A673 (cell line): ENCODE measurements at regions not wholly inside any gene's neighbourhood (a gene's known extent, or its start where the extent isn't known, plus 50 kb on each side); places are given as distances from the start of the nearest gene placed in this dataset.

Experiments used
- BruUV-seq: library from RNA; stranded (reverse); fragments of 400-500 nt; replicated peaks from 2 replicates; lab custom pipeline; 2021; lab: Mats Ljungman, UMichigan
- CTCF ChIA-PET: fragments of 300-600 bp; sonication (Branson Sonifier 250); formaldehyde crosslinking; loops from one replicate; lab custom pipeline; 2022; ENCODE audit warnings: antibody characterized with exemption; lab: Charles Lee
- POLR2A ChIA-PET: fragments of 300-600 bp; sonication (Branson Sonifier 250); formaldehyde crosslinking; loops from one replicate; lab custom pipeline; 2022; ENCODE audit warnings: antibody characterized with exemption; ENCODE audit not compliant: low non-redundant PET; lab: Charles Lee
- DNase-seq: peaks from one replicate; pipeline ENCODE4 v3.0.0-alpha.2; 2015; ENCODE audit warnings: low spot score
- H3K27ac ChIP-seq: fragments of 200-600 bp; sonication (generic); 2 replicates; pipeline ENCODE4 v1.5.1; 2016; ENCODE audit warnings: mixed run types, low read depth, mild to moderate bottlenecking, mixed read lengths, antibody characterized with exemption, low read length; ENCODE audit not compliant: poor library complexity, severe bottlenecking
- H3K27me3 ChIP-seq: fragments of 200-600 bp; sonication (generic); replicated peaks from 2 replicates; pipeline ENCODE4 v1.6.1; 2017; ENCODE audit warnings: mixed run types, low read depth, mild to moderate bottlenecking, mixed read lengths, antibody characterized with exemption, low read length; ENCODE audit not compliant: insufficient read depth, poor library complexity
- H3K36me3 ChIP-seq: fragments of 200-600 bp; sonication (generic); 2 replicates; pipeline ENCODE4 v1.6.1; 2016; ENCODE audit warnings: mixed run types, mild to moderate bottlenecking, mixed read lengths, antibody characterized with exemption, low read length; ENCODE audit not compliant: insufficient read depth, poor library complexity, severe bottlenecking
- H3K4me1 ChIP-seq: fragments of 200-600 bp; sonication (generic); 2 replicates; pipeline ENCODE4 v1.6.1; 2017; ENCODE audit warnings: mixed run types, mild to moderate bottlenecking, mixed read lengths, antibody characterized with exemption, low read length; ENCODE audit not compliant: insufficient read depth, poor library complexity, severe bottlenecking
- H3K4me3 ChIP-seq: fragments of 200-600 bp; sonication (generic); 2 replicates; pipeline ENCODE4 v1.5.1; 2016; ENCODE audit warnings: low read depth, mixed run types, mild to moderate bottlenecking, mixed read lengths, low read length; ENCODE audit not compliant: poor library complexity, severe bottlenecking
- H3K9me3 ChIP-seq: fragments of 200-600 bp; sonication (generic); 2 replicates; pipeline ENCODE4 v1.6.1; 2016; ENCODE audit warnings: mixed run types, low read depth, mild to moderate bottlenecking, mixed read lengths, antibody characterized with exemption, low read length; ENCODE audit not compliant: poor library complexity, severe bottlenecking
- EZH2 ChIP-seq: fragments of 200-600 bp; sonication (generic); IDR thresholded peaks from 2 replicates; pipeline ENCODE4 v1.6.1; 2017; ENCODE audit warnings: borderline replicate concordance, low read depth, mild to moderate bottlenecking, mixed read lengths, antibody characterized with exemption, low read length; ENCODE audit not compliant: poor library complexity, severe bottlenecking
- intact Hi-C: fragments of 100-400 bp; cut with micrococcal nuclease; formaldehyde crosslinking; loops from one replicate; pipeline ENCODE4 v1.10.0; 2022; ENCODE audit not compliant: unreplicated experiment
- TF ChIP-seq, protein P1 (sequence below): fragments of 300-800, 200-600 bp; sonication (generic); conservative IDR thresholded peaks from 2 replicates; pipeline ENCODE4 v1.5.1; 2017; ENCODE audit warnings: low read depth, mild to moderate bottlenecking, antibody characterized with exemption, low read length, moderate library complexity, mixed read lengths

DNA sequence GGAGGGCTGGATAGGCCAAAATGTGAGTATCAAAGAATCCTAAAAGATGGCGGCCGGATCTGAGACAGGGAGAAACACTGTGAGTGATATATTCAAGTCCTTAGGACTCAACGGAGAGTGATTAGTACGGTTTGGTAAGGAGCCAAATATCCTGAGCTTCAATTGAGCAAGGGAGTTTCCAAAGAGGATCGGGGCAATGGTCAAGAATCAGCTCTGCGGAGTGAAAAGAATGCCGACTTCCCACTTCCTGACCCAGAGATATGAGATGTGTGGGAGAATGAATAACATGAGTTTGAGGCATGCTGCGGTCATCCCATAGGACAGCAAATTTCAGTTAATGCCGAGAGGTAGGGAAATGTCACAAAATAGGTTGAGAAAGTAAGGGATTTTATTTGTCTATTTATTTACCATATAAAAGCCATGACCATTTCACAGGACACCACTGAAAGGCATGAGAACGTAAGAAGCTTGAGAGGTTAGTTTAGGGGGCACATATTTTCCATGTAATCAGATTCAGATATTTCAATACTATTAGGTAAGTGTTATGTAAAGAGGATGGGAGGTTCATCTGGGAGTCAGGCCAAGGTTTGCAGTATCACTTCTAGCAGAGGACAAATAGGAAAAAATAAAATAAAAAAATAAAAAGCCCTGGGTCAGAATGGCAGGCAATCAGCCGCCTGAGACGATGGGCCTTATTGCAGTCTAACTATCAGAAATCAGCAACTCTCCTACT is 165.6 kb downstream of the HGF start:
- H3K27me3 ChIP-seq: no peaks in the 10 kb centered on the region
- ChIA-PET POLR2A (no interaction called here), CTCF (no interaction called here)
- BruUV-seq: no TSS peak
- intact Hi-C loops: no loop called here
- no peaks in the 10 kb centered on the region for H3K9me3 ChIP-seq
- H3K4me1 ChIP-seq: no peaks in the 10 kb centered on the region
- DNase-seq: no peak
- no peak overlapping the region for H3K4me3 ChIP-seq
- H3K27ac ChIP-seq: no peak overlapping the region
- TF ChIP-seq, protein P1, sequence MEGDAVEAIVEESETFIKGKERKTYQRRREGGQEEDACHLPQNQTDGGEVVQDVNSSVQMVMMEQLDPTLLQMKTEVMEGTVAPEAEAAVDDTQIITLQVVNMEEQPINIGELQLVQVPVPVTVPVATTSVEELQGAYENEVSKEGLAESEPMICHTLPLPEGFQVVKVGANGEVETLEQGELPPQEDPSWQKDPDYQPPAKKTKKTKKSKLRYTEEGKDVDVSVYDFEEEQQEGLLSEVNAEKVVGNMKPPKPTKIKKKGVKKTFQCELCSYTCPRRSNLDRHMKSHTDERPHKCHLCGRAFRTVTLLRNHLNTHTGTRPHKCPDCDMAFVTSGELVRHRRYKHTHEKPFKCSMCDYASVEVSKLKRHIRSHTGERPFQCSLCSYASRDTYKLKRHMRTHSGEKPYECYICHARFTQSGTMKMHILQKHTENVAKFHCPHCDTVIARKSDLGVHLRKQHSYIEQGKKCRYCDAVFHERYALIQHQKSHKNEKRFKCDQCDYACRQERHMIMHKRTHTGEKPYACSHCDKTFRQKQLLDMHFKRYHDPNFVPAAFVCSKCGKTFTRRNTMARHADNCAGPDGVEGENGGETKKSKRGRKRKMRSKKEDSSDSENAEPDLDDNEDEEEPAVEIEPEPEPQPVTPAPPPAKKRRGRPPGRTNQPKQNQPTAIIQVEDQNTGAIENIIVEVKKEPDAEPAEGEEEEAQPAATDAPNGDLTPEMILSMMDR: no peak
- no peak for TF ChIP-seq EZH2
- no peaks in the 10 kb centered on the region for H3K36me3 ChIP-seq

DNA sequence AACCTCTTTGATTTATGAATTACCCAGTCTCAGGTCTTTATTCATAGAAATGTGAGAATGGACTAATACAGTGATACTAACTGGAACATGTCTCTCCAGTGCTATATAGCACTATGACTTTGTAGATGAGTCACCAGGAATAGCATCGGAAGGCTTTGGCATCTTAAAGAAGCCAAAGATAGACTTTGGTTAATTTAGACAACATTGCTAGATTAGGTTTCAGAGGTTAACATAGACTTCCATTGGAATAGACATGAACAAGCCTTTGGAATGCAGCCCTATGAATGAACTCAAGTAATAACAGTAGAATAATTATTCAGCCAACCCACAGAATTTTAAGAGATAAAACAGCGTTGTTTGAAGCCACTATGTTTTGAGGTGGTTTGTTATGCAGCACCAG is 169.2 kb downstream of the HGF start:
- Histone ChIP-seq H3K4me1 (no peaks in the 10 kb centered on the region), H3K27ac (no peak overlapping the region), H3K4me3 (no peak overlapping the region), H3K27me3 (no peaks in the 10 kb centered on the region), H3K9me3 (no peaks in the 10 kb centered on the region), H3K36me3 (no peaks in the 10 kb centered on the region)
- no peak for TF ChIP-seq EZH2
- TF ChIP-seq, protein P1: no peak
- DNase-seq: no peak
- intact Hi-C loops: no loop called here
- ChIA-PET POLR2A (no interaction called here), CTCF (no interaction called here)
- no TSS peak for BruUV-seq

DNA sequence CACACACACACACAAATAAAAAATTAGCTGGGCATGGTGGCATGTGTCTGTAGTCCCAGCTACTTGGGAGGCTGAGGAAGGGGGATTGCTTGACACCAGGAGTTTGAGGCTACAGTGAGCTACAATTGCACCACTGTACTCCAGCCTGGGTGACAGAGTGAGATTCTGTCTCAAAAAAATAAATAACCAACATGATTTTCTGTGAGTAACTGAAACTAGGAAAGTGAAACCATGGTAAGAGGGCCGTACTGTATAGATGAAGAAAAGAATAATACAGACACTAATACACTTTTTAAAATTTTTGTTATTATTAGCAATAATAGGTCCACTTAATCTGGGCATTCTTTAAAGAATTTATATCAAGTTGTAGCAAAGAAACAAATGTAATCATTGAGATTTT is 170.9 kb downstream of the HGF start:
- H3K36me3 ChIP-seq: no peaks in the 10 kb centered on the region
- DNase-seq: no peak
- H3K4me1 ChIP-seq: no peaks in the 10 kb centered on the region
- CTCF ChIA-PET: no interaction called here
- H3K4me3 ChIP-seq: no peak overlapping the region
- no peak overlapping the region for H3K27ac ChIP-seq
- TF ChIP-seq EZH2: no peak
- TF ChIP-seq, protein P1: no peak
- H3K9me3 ChIP-seq: no peaks in the 10 kb centered on the region
- no TSS peak for BruUV-seq
- POLR2A ChIA-PET: no interaction called here
- intact Hi-C loops: no loop called here
- H3K27me3 ChIP-seq: no peaks in the 10 kb centered on the region
